Body of pancreas (tissue), 4 donors: ENCODE measurements at regions not wholly inside any gene's neighbourhood (a gene's known extent, or its start where the extent isn't known, plus 50 kb on each side); places are given as distances from the start of the nearest gene placed in this dataset.

ENCODE experiments used
- ATAC-seq: fragments of 150-250 bp; one replicate; pipeline ENCODE4 v1.9.1; 2016
- DNase-seq, 4 donors: peaks; one replicate each; pipeline ENCODE4 v3.0.0-alpha.2; 2019
- H3K27ac ChIP-seq, 4 donors: fragments of 200-600 bp; sonication (generic); 1 replicate in 3 of 4; 2 replicates in 1 of 4; pipeline versions ENCODE4 v1.5.1 to v1.6.1; 2016 to 2019; ENCODE audit warnings: mild to moderate bottlenecking in 1 of 4, mixed read lengths in 1 of 4, moderate library complexity in 1 of 4
- H3K27me3 ChIP-seq, 2 donors: fragments of 200-600 bp; sonication (generic); one replicate each; pipeline ENCODE4 v1.6.0; 2016; ENCODE audit warnings: mild to moderate bottlenecking in 1 of 2
- H3K36me3 ChIP-seq, 2 donors: fragments of 200-600 bp; sonication (generic); replicated peaks in 1 of 2; 2 replicates each; pipeline ENCODE4 v1.5.1; 2016; ENCODE audit warnings: low read depth in 2 of 2; ENCODE audit not compliant: insufficient read depth in 1 of 2
- H3K4me1 ChIP-seq: fragments of 200-600 bp; sonication (generic); one replicate; pipeline ENCODE4 v1.6.0; 2016
- H3K4me3 ChIP-seq, 2 donors: fragments of 200-600 bp; sonication (generic); 1 replicate in 1 of 2; 2 replicates in 1 of 2; pipeline ENCODE4 v1.5.1; 2016 to 2019
- H3K9me3 ChIP-seq, 3 donors: fragments of 200-600 bp; sonication (generic); 1 replicate in 2 of 3; 2 replicates in 1 of 3; pipeline ENCODE4 v1.5.1; 2016
- POLR2A ChIP-seq, 3 donors: fragments of 450-650 bp; IDR thresholded peaks; one replicate each; pipeline ENCODE4 v1.6.1; 2016; ENCODE audit warnings: antibody characterized with exemption in 3 of 3, mild to moderate bottlenecking in 2 of 3
- WGBS, 2 donors: methylation state at CpG; one replicate each; pipeline ENCODE4 v1.1.5; 2017; 5-methylcytosine and 5-hydroxymethylcytosine counted together
- intact Hi-C: fragments of 100-400 bp; cut with DNase I; formaldehyde crosslinking; loops from one replicate; pipeline ENCODE4 v1.15.1; 2023
- TF ChIP-seq, protein P1 (sequence below), 7 experiments: fragments of 450-650 bp in 4 of 7; fragments of 200-600 bp in 3 of 7; sonication (generic) in 3 of 7; IDR thresholded peaks; one replicate each; pipeline ENCODE4 v1.5.1; 2016 to 2019; ENCODE audit warnings: antibody characterized with exemption in 7 of 7

DNA sequence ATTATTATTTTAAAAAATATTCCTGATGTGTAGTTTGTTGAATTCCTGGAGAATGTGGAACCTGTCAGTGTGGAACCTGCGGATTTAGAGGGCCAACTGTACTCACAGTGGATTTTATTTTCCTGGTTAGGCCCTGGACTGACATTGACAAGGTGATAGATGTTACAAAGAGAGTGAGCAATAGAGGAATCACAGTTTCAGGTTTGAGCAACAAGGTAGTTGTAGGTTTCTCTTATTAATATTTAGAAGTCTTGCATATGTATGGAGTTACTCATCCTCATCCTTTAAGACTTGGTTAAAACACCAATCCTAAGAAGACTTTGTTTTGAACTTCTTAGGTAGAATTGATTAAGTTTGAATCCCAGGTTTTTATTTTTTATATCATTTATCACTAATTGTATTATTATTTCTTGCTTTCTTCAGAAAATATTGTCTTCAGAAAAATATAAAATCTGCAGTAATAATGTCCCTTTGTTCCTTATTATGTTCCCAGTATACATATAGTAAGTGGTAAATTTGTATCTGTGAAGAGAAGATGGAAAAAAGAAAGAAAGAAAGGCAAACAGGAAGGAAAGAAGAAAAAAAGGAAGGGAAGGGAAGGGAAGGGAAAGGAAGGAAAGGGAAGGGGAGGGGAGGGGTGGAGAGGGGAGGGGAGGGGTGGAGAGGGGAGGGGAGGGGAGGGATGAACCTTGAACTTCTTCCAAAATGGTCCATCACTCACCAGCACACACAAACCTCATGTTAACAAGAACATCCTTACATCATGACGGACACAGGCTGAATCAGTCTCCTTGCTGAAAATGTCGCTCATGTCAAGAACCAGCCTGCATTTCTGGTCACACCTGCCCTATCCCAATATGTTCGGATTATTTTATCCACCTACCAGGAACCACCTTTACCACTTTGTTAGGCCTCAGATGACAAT, 867.2 kb downstream of the CDH11 start:
- Histone ChIP-seq H3K4me3 (no peak overlapping the region), H3K36me3 (no peaks in the 10 kb centered on the region), H3K27ac (no peak overlapping the region), H3K27me3 (no peaks in the 10 kb centered on the region), H3K9me3 (no peaks in the 10 kb centered on the region), H3K4me1 (no peaks in the 10 kb centered on the region)
- no peak for ATAC-seq
- TF ChIP-seq, protein P1, sequence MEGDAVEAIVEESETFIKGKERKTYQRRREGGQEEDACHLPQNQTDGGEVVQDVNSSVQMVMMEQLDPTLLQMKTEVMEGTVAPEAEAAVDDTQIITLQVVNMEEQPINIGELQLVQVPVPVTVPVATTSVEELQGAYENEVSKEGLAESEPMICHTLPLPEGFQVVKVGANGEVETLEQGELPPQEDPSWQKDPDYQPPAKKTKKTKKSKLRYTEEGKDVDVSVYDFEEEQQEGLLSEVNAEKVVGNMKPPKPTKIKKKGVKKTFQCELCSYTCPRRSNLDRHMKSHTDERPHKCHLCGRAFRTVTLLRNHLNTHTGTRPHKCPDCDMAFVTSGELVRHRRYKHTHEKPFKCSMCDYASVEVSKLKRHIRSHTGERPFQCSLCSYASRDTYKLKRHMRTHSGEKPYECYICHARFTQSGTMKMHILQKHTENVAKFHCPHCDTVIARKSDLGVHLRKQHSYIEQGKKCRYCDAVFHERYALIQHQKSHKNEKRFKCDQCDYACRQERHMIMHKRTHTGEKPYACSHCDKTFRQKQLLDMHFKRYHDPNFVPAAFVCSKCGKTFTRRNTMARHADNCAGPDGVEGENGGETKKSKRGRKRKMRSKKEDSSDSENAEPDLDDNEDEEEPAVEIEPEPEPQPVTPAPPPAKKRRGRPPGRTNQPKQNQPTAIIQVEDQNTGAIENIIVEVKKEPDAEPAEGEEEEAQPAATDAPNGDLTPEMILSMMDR (IDR thresholded peaks at IDR 0.05): no peak
- 71 to 75% methylated on average over 4 of the region's 4 CpGs for WGBS, 2 donors
- intact Hi-C loops: no loop called here
- DNase-seq: no peak

DNA sequence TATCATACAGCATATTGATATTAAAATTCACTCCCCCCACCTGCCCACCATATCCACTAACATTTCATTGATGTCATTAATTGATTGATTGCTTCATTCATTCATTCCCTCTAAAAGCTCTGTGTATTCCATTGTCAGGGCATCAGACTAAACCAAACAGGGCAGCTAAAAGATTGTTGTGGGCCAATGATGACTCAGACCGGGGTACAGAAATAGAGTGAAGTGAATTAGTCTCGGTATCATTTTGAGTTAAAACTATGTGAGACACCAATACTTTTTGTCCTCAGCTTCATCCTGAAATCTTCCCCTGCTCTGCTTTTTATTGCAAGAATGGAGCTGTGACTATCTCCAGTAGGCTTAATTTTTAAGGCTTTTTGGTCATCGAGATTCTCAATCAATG, 868.3 kb downstream of the CDH11 start:
- ATAC-seq (no peak), DNase-seq (no peak)
- no peaks in the 10 kb centered on the region for H3K4me1 ChIP-seq
- no peak for TF ChIP-seq POLR2A (IDR thresholded peaks at IDR 0.05)
- TF ChIP-seq, protein P1 (IDR thresholded peaks at IDR 0.05): no peak
- H3K27ac ChIP-seq: no peak overlapping the region
- no peaks in the 10 kb centered on the region for H3K36me3 ChIP-seq
- no peaks in the 10 kb centered on the region for H3K9me3 ChIP-seq
- H3K27me3 ChIP-seq: no peaks in the 10 kb centered on the region
- 81 to 84% methylated on average over 3 of the region's 3 CpGs for WGBS, 2 donors
- intact Hi-C loops: no loop called here
- H3K4me3 ChIP-seq: no peak overlapping the region

DNA sequence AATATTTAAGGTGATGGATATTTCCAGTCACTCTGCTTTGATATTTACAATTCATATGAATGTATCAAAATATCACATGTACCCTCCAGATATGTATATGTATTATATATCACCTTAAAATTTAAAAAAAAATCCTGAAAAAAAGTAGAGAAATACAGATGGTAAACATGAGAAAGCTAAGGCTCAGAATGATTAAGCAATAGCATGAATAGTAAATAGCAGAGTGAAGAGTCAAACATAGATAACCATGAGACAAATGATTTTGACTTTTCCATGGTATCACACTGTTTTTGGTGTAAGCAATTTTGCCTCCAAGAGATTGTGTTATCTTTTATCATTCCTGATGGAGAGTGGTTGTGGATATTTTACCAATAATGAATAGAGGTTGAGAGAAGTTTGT, 868.8 kb downstream of the CDH11 start:
- DNase-seq (no peak), ATAC-seq (no peak)
- intact Hi-C loops: no loop called here
- H3K27ac ChIP-seq: no peak overlapping the region
- H3K4me1 ChIP-seq: no peaks in the 10 kb centered on the region
- no peak for TF ChIP-seq POLR2A (IDR thresholded peaks at IDR 0.05)
- TF ChIP-seq, protein P1 (IDR thresholded peaks at IDR 0.05): no peak
- no peaks in the 10 kb centered on the region for H3K27me3 ChIP-seq
- H3K4me3 ChIP-seq: no peak overlapping the region
- H3K9me3 ChIP-seq: no peaks in the 10 kb centered on the region
- no peaks in the 10 kb centered on the region for H3K36me3 ChIP-seq

DNA sequence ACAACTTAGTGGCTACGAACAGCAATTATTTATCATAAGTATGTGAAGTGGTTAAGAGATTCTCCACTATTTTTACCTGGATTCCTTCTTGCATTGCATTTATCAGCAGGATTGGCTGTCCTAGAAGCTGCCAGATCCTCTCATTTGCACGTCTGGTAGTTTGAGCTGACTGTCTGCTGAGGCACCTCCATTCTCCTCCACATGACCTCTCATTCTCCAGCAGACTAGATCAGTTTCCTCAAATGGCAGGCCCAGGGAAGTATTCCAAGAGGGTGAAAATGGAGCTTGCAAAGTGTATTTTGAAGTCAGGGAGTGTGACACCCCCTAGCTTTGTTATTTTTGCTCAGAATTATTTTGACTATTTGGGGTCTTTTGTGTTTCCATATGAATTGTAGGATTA, 870.1 kb downstream of the CDH11 start:
- TF ChIP-seq, protein P1 (IDR thresholded peaks at IDR 0.05): no peak
- no peak for TF ChIP-seq POLR2A (IDR thresholded peaks at IDR 0.05)
- H3K4me1 ChIP-seq: no peaks in the 10 kb centered on the region
- H3K36me3 ChIP-seq: no peaks in the 10 kb centered on the region
- H3K27me3 ChIP-seq: no peaks in the 10 kb centered on the region
- DNase-seq (no peak), ATAC-seq (no peak)
- no peak overlapping the region for H3K27ac ChIP-seq
- H3K9me3 ChIP-seq: no peaks in the 10 kb centered on the region
- 67 to 68% methylated on average over 2 of the region's 2 CpGs for WGBS, 2 donors
- intact Hi-C loops: no loop called here
- H3K4me3 ChIP-seq: no peak overlapping the region

DNA sequence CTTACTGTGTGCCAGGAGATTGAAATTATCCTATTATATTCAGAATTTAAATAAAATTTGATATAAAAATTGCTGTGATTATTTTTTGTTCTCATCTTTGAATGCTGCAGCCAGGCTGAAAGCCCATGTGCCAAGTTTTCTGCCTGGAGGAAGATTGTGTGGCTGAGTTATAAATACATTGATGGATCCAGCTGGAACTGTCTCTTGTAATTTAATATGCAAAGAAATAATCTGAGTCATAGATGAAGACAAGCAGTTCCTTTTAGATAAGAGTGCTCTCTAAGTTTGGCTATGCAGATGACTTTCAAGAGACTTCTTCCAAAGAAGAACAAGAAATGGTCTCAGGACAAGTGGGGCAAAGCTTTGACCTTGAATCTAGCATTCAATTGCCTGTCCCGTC, 871.0 kb downstream of the CDH11 start:
- intact Hi-C loops: no loop called here
- Histone ChIP-seq H3K27ac (no peak overlapping the region), H3K27me3 (no peaks in the 10 kb centered on the region), H3K4me3 (no peak overlapping the region), H3K9me3 (no peaks in the 10 kb centered on the region), H3K4me1 (no peaks in the 10 kb centered on the region), H3K36me3 (no peaks in the 10 kb centered on the region)
- ATAC-seq (no peak), DNase-seq (no peak)
- 64 to 66% methylated on average over 1 of the region's 1 CpG for WGBS, 2 donors
- no peak for TF ChIP-seq POLR2A (IDR thresholded peaks at IDR 0.05)
- TF ChIP-seq, protein P1 (IDR thresholded peaks at IDR 0.05): no peak
